ENCODE measurements at regions not wholly inside any gene's neighbourhood (a gene's known extent, or its start where the extent isn't known, plus 50 kb on each side); places are given as distances from the start of the nearest gene placed in this dataset.

- FAIRE-seq = no peak
- POLR2A ChIA-PET = interaction anchor here (1.7 kb wide), 1 partner anchor 50 kb away, joined by 5 read pairs; no protein-coding TSS in a partner anchor
Measured at GRCh38 chr3:187798531-187799530, 53.6 kb upstream of the BCL6 start.

More at GRCh38 chr3:187798531-187799530, 53.6 kb upstream of the BCL6 start:
- Histone ChIP-seq H3K79me2 (ENCODE audit: control insufficient read depth, insufficient read depth, low read length) (no peaks in the 10 kb centered on the region), H3K36me3 (ENCODE audit: control insufficient read depth in 2 of 2, insufficient read depth in 2 of 2, low read length in 1 of 2) (no peaks in the 10 kb centered on the region), H3K4me3 (no peak overlapping the region), H3K27ac (ENCODE audit: control insufficient read depth, insufficient read depth) (no peak overlapping the region), H4K20me1 (ENCODE audit: control insufficient read depth, insufficient read depth) (no peaks in the 10 kb centered on the region), H3K9me3 (replicated peaks; ENCODE audit: control insufficient read depth, insufficient read depth, low read length) (no peaks in the 10 kb centered on the region; the same call in 2 of the 3 replicates), H3K27me3 (replicated peaks in 1 of 2; ENCODE audit: control insufficient read depth in 2 of 2, insufficient read depth in 2 of 2, low read length in 1 of 2) (peaks cover 0 to 3% of the 10 kb centered on the region in 2 experiments; a peak in 1 of 4 replicates), H3K4me1 (ENCODE audit: control insufficient read depth, insufficient read depth, low read length) (peaks cover 33% of the 10 kb centered on the region), H3K4me2 (ENCODE audit: control insufficient read depth, insufficient read depth) (no peak overlapping the region; the same call in 1 of the 2 replicates), H2AFZ (ENCODE audit: control insufficient read depth, low read depth, low read length) (no peak overlapping the region), H3K9ac (ENCODE audit: control insufficient read depth, insufficient read depth, low read length) (no peak overlapping the region)
- ATAC-seq (no peak; the same call in 1 of the 3 replicates), DNase-seq (ENCODE audit: low read depth, low spot score) (no peak)
- no TSS peak for BruUV-seq (replicated peaks)
- TF ChIP-seq, protein P1, sequence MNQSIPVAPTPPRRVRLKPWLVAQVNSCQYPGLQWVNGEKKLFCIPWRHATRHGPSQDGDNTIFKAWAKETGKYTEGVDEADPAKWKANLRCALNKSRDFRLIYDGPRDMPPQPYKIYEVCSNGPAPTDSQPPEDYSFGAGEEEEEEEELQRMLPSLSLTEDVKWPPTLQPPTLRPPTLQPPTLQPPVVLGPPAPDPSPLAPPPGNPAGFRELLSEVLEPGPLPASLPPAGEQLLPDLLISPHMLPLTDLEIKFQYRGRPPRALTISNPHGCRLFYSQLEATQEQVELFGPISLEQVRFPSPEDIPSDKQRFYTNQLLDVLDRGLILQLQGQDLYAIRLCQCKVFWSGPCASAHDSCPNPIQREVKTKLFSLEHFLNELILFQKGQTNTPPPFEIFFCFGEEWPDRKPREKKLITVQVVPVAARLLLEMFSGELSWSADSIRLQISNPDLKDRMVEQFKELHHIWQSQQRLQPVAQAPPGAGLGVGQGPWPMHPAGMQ (IDR thresholded peaks at IDR 0.05; ENCODE audit: borderline replicate concordance) = no peak
- no peak for TF ChIP-seq ETV6 (conservative IDR thresholded peaks at IDR 0.05 in 1 of 2, IDR thresholded peaks at IDR 0.05 in 1 of 2; ENCODE audit: borderline replicate concordance in 1 of 2, low read depth in 1 of 2)
- TF ChIP-seq SRF (IDR thresholded peaks at IDR 0.05; ENCODE audit: low read depth in 2 of 2, low read length in 2 of 2) = 0 out of 4 replicates have a peak, but pooled peaks of 1 of the 2 experiments have one; percentile 21
- intact Hi-C loops (cut with micrococcal nuclease; ENCODE audit: unreplicated experiment) = loop anchor here (1.0 kb wide), 1 partner anchor 26 kb away; no protein-coding TSS in a partner anchor
- CTCF ChIA-PET = interaction anchor here (0.9 to 2.4 kb wide), 6 partner anchors 50 to 136 kb away, joined by 3 to 18 read pairs (median 4); partner anchors contain the start of gene BCL6
- RAD21 ChIA-PET (ENCODE audit: unreplicated experiment) = interaction anchor here (1.3 kb wide), 1 partner anchor 71 kb away, joined by 3 read pairs; no protein-coding TSS in a partner anchor
- SMC1A ChIA-PET (ENCODE audit: uncharacterized antibody, unreplicated experiment) = interaction anchor here (0.6 to 3.8 kb wide), 14 partner anchors 10 to 1789 kb away, joined by 3 to 21 read pairs (median 4); partner anchors contain the start of gene BCL6
- in situ Hi-C loops (cut with MboI) = no loop called here
- 75% methylated on average over 15 of the region's 15 CpGs for WGBS (ENCODE audit: insufficient coverage, insufficient replicate concordance, low lambda C conversion rate, missing lambda C conversion rate)
